ENCODE measurements at regions not wholly inside any gene's neighbourhood (a gene's known extent, or its start where the extent isn't known, plus 50 kb on each side); places are given as distances from the start of the nearest gene placed in this dataset.

- TF ChIP-seq, protein P1, sequence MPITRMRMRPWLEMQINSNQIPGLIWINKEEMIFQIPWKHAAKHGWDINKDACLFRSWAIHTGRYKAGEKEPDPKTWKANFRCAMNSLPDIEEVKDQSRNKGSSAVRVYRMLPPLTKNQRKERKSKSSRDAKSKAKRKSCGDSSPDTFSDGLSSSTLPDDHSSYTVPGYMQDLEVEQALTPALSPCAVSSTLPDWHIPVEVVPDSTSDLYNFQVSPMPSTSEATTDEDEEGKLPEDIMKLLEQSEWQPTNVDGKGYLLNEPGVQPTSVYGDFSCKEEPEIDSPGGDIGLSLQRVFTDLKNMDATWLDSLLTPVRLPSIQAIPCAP (CRISPR knock-in tag; IDR thresholded peaks at IDR 0.05), result no peak
- TF ChIP-seq IRF2 (CRISPR knock-in tag; IDR thresholded peaks at IDR 0.05; ENCODE audit: borderline replicate concordance, low read depth), result no peak
- TF ChIP-seq ZSCAN18 (CRISPR knock-in tag; IDR thresholded peaks at IDR 0.05), result no peak
These were observed 135.7 kb downstream of the EBLN2 start (continued) for GRCh38 chr3:73197187-73197586.

- Mint-ChIP-seq H3K4me1 (peaks cover 17% of the 10 kb centered on the region), H3K36me3 (no peaks in the 10 kb centered on the region), H3K9me3 (no peaks in the 10 kb centered on the region), H3K27ac (no peak overlapping the region), H3K4me3 (no peak overlapping the region), H3K27me3 (ENCODE audit: low read depth) (no peaks in the 10 kb centered on the region)
- no peak for ATAC-seq
- POLR2A ChIA-PET, result no interaction called here
- CTCF ChIA-PET, result interaction anchor here (2.5 kb wide), 1 partner anchor 11 kb away, joined by 6 read pairs; no protein-coding TSS in a partner anchor
- no peak for TF ChIP-seq TEAD4 (CRISPR knock-in tag; IDR thresholded peaks at IDR 0.05)
- no peak for TF ChIP-seq PREB (CRISPR knock-in tag; IDR thresholded peaks at IDR 0.05; ENCODE audit: borderline replicate concordance)
- TF ChIP-seq ZNF121 (CRISPR knock-in tag; IDR thresholded peaks at IDR 0.05), result no peak
- no peak for TF ChIP-seq SMAD4 (CRISPR knock-in tag; IDR thresholded peaks at IDR 0.05)
- TF ChIP-seq PRRX2 (CRISPR knock-in tag; IDR thresholded peaks at IDR 0.05), result no peak
- TF ChIP-seq PRDM15 (CRISPR knock-in tag; IDR thresholded peaks at IDR 0.05), result no peak
- TF ChIP-seq RELA (CRISPR knock-in tag; IDR thresholded peaks at IDR 0.05; ENCODE audit: borderline replicate concordance), result no peak
- TF ChIP-seq USF1 (CRISPR knock-in tag; IDR thresholded peaks at IDR 0.05), result no peak
- TF ChIP-seq MXD4 (CRISPR knock-in tag; IDR thresholded peaks at IDR 0.05; ENCODE audit: borderline replicate concordance), result no peak
- no peak for TF ChIP-seq ZSCAN18 (CRISPR knock-in tag; IDR thresholded peaks at IDR 0.05)
- no peak for TF ChIP-seq JAZF1 (CRISPR knock-in tag; IDR thresholded peaks at IDR 0.05)
- TF ChIP-seq ZNF423 (CRISPR knock-in tag; IDR thresholded peaks at IDR 0.05), result no peak
- TF ChIP-seq, protein P2, sequence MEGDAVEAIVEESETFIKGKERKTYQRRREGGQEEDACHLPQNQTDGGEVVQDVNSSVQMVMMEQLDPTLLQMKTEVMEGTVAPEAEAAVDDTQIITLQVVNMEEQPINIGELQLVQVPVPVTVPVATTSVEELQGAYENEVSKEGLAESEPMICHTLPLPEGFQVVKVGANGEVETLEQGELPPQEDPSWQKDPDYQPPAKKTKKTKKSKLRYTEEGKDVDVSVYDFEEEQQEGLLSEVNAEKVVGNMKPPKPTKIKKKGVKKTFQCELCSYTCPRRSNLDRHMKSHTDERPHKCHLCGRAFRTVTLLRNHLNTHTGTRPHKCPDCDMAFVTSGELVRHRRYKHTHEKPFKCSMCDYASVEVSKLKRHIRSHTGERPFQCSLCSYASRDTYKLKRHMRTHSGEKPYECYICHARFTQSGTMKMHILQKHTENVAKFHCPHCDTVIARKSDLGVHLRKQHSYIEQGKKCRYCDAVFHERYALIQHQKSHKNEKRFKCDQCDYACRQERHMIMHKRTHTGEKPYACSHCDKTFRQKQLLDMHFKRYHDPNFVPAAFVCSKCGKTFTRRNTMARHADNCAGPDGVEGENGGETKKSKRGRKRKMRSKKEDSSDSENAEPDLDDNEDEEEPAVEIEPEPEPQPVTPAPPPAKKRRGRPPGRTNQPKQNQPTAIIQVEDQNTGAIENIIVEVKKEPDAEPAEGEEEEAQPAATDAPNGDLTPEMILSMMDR (IDR thresholded peaks at IDR 0.05), result no peak
- DNase-seq (ENCODE audit: low spot score), result no peak
These were observed 141.6 kb downstream of the EBLN2 start for GRCh38 chr3:73203101-73203500.

All from WTC11 (cell line).